Neuronal stem cell (in vitro differentiated cells): ENCODE measurements at regions not wholly inside any gene's neighbourhood (a gene's known extent, or its start where the extent isn't known, plus 50 kb on each side); places are given as distances from the start of the nearest gene placed in this dataset.

Source experiments
- DNase-seq: peaks from one replicate; pipeline ENCODE4 v3.0.0-alpha.2; 2013; ENCODE audit warnings: low spot score
- H2AFZ ChIP-seq: one replicate; pipeline ENCODE4 v1.6.1; 2013; ENCODE audit warnings: mild to moderate bottlenecking, low read length, inconsistent platforms
- H2AK5ac ChIP-seq: 2 replicates; pipeline ENCODE4 v1.6.1; 2013; ENCODE audit warnings: low read depth, mild to moderate bottlenecking, inconsistent platforms, low read length, moderate library complexity, mixed read lengths
- H2BK120ac ChIP-seq: 2 replicates; pipeline ENCODE4 v1.6.1; 2013; ENCODE audit warnings: low read depth, mild to moderate bottlenecking, inconsistent platforms, low read length, moderate library complexity, mixed read lengths
- H2BK12ac ChIP-seq: one replicate; pipeline ENCODE4 v1.6.1; 2013; ENCODE audit warnings: low read length, inconsistent platforms
- H2BK15ac ChIP-seq: 2 replicates; pipeline ENCODE4 v1.6.1; 2013; ENCODE audit warnings: mild to moderate bottlenecking, low read length, inconsistent platforms, mixed read lengths
- H2BK5ac ChIP-seq: one replicate; pipeline ENCODE4 v1.6.1; 2013; ENCODE audit warnings: inconsistent platforms, mild to moderate bottlenecking, low read length, moderate library complexity
- H3K14ac ChIP-seq: one replicate; pipeline ENCODE4 v1.6.1; 2013; ENCODE audit warnings: low read length, inconsistent platforms
- H3K18ac ChIP-seq: 2 replicates; pipeline ENCODE4 v1.6.1; 2013; ENCODE audit warnings: low read length, inconsistent platforms
- H3K23ac ChIP-seq: 2 replicates; pipeline ENCODE4 v1.6.1; 2013; ENCODE audit warnings: low read depth, mild to moderate bottlenecking, mixed read lengths, low read length, inconsistent platforms; ENCODE audit not compliant: poor library complexity
- H3K27ac ChIP-seq: replicated peaks from 3 replicates; pipeline ENCODE4 v1.5.1; 2013; ENCODE audit warnings: low read length, inconsistent platforms
- H3K27me3 ChIP-seq, 3 experiments: 2 replicates each; pipeline ENCODE4 v1.6.1; 2013; ENCODE audit warnings: low read length in 3 of 3, mild to moderate bottlenecking in 2 of 3, inconsistent platforms in 1 of 3, low read depth in 1 of 3, mixed read lengths in 1 of 3, moderate library complexity in 1 of 3; ENCODE audit not compliant: control insufficient read depth in 3 of 3, insufficient read depth in 3 of 3
- H3K36me3 ChIP-seq, 2 donors: replicated peaks in 1 of 2; 2 replicates each; pipeline ENCODE4 v1.6.1; 2013; ENCODE audit warnings: low read length in 2 of 2; ENCODE audit not compliant: control insufficient read depth in 2 of 2, insufficient read depth in 2 of 2
- H3K4ac ChIP-seq: 2 replicates; pipeline ENCODE4 v1.6.1; 2013; ENCODE audit warnings: inconsistent platforms, mild to moderate bottlenecking, low read length, moderate library complexity
- H3K4me1 ChIP-seq, 2 donors: 1 replicate in 1 of 2; 2 replicates in 1 of 2; pipeline ENCODE4 v1.6.1; 2013; ENCODE audit warnings: low read length in 2 of 2, low read depth in 1 of 2; ENCODE audit not compliant: control insufficient read depth in 2 of 2, insufficient read depth in 1 of 2
- H3K4me2 ChIP-seq: one replicate; pipeline ENCODE4 v1.6.1; 2013; ENCODE audit warnings: mild to moderate bottlenecking, low read length, inconsistent platforms; ENCODE audit not compliant: insufficient read depth, poor library complexity, severe bottlenecking
- H3K4me3 ChIP-seq, 2 donors: 2 replicates each; pipeline ENCODE4 v1.5.1; 2013; ENCODE audit warnings: low read length in 2 of 2, mild to moderate bottlenecking in 2 of 2, inconsistent platforms in 1 of 2, moderate library complexity in 1 of 2
- H3K79me1 ChIP-seq: one replicate; pipeline ENCODE4 v1.6.1; 2013; ENCODE audit warnings: low read depth, mild to moderate bottlenecking, inconsistent platforms, low read length, moderate library complexity
- H3K9ac ChIP-seq: one replicate; pipeline ENCODE4 v1.6.1; 2013; ENCODE audit warnings: mild to moderate bottlenecking, low read depth, low read length, inconsistent platforms; ENCODE audit not compliant: poor library complexity
- H3K9me3 ChIP-seq, 2 donors: replicated peaks in 1 of 2; 2 replicates each; pipeline versions ENCODE3 to v1.6.1; 2013; ENCODE audit warnings: low read length in 2 of 2, mild to moderate bottlenecking in 2 of 2, inconsistent platforms in 1 of 2, low read depth in 1 of 2, mixed read lengths in 1 of 2, moderate library complexity in 1 of 2; ENCODE audit not compliant: control insufficient read depth in 2 of 2, insufficient read depth in 1 of 2
- H4K8ac ChIP-seq: one replicate; pipeline ENCODE4 v1.6.1; 2013; ENCODE audit warnings: low read depth, mild to moderate bottlenecking, inconsistent platforms, low read length, moderate library complexity
- H4K91ac ChIP-seq: one replicate; pipeline ENCODE4 v1.6.1; 2013; ENCODE audit warnings: low read length, low read depth, mild to moderate bottlenecking, inconsistent platforms; ENCODE audit not compliant: poor library complexity
- WGBS, 2 donors: extraction: QIAGEN DNeasy Blood & Tissue Kit; methylation state at CpG; one replicate each; pipeline ENCODE4 v1.1.7; 2013; ENCODE audit warnings: missing lambda C conversion rate in 2 of 2, mixed read lengths in 1 of 2; ENCODE audit not compliant: insufficient read length in 2 of 2, insufficient replicate concordance in 1 of 2; ENCODE audit errors: extremely low coverage in 2 of 2; 5-methylcytosine and 5-hydroxymethylcytosine counted together

DNA sequence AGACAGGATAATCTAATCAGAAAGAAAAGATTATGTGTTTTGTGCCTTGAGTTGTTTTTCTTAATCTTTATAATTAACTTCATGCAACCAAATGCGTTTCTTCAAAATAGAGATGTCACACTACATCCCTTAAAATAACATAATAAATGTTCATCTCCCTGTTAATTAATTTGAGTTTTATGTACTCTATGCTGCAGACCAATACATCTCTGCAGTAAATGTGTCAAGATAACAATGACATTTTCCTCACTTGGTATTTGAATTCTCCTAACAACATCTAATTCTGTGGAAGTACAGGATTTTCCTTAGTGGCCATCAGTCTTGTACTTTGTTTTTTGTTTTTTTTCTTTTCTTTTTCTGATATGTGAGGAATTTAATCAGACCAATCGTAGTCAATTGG, 279.2 kb upstream of the TYRP1 start:
- Histone ChIP-seq H2BK15ac (no peak overlapping the region), H2BK5ac (no peak overlapping the region), H3K18ac (no peak overlapping the region), H4K8ac (no peak overlapping the region), H3K4ac (no peak overlapping the region), H2AFZ (no peak overlapping the region), H3K4me1 (peaks cover 0 to 2% of the 10 kb centered on the region in 2 donors), H3K14ac (no peak overlapping the region), H3K27ac (no peak overlapping the region), H3K9me3 (no peaks in the 10 kb centered on the region), H3K36me3 (no peaks in the 10 kb centered on the region), H3K79me1 (no peaks in the 10 kb centered on the region), H3K27me3 (no peaks in the 10 kb centered on the region), H4K91ac (no peak overlapping the region), H2BK12ac (no peak overlapping the region), H3K23ac (no peak overlapping the region), H2AK5ac (no peak overlapping the region), H3K9ac (no peak overlapping the region), H3K4me3 (no peak overlapping the region), H2BK120ac (no peak overlapping the region), H3K4me2 (no peak overlapping the region)
- no CpG with 5 or more reads among the region's 2 CpGs for WGBS, 2 donors
- no peak for DNase-seq

DNA sequence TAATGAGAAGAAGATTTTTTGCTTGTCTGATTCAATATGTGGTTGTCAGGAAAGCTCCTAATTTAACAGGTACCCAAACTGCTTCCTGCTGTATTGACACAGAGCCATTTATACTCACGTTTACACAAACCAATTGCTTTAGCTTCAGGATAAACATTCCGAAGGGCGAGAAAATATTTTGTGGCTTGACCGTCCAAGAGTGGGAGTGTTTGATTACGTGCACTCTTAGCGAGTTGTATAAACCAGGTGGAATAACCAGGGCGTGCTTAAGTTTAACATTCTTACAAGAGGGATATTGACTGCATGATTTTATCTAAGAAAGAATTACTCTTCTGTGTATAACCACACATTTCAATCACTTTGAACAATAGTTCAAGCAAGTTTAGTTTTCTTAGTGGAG, 278.7 kb upstream of the TYRP1 start:
- Histone ChIP-seq H2BK120ac (no peak overlapping the region), H2AFZ (no peak overlapping the region), H4K8ac (no peak overlapping the region), H2BK12ac (no peak overlapping the region), H3K18ac (no peak overlapping the region), H2BK15ac (no peak overlapping the region), H3K4me2 (no peak overlapping the region), H3K23ac (no peak overlapping the region), H3K79me1 (no peaks in the 10 kb centered on the region), H3K4me3 (no peak overlapping the region), H3K27ac (no peak overlapping the region), H3K4me1 (peaks cover 0 to 2% of the 10 kb centered on the region in 2 donors), H3K4ac (no peak overlapping the region), H3K14ac (no peak overlapping the region), H3K36me3 (no peaks in the 10 kb centered on the region), H3K27me3 (no peaks in the 10 kb centered on the region), H4K91ac (no peak overlapping the region), H3K9me3 (no peaks in the 10 kb centered on the region), H2BK5ac (no peak overlapping the region), H2AK5ac (no peak overlapping the region), H3K9ac (no peak overlapping the region)
- no CpG with 5 or more reads among the region's 7 CpGs for WGBS, 2 donors
- DNase-seq = no peak

DNA sequence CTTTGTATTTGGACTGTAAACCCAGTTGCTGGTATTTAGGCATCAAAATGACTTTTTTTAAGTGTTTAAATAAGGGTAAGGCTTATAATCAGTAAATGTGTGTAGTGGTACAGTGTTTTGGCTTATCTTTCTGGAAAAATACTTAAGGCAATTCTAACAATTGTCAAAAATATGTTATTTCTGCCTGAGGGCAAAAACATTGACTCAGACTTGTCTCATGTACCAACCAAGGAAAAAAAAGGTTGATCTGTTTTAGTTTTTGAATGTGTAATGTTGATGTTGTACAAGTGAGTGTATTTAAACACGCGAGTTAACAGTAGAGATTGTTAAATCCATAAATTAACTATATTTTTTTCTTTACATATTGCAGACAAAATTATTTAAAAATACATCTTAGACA, 277.8 kb upstream of the TYRP1 start:
- no peak overlapping the region for H2BK120ac ChIP-seq
- no peak overlapping the region for H3K9ac ChIP-seq
- no peaks in the 10 kb centered on the region for H3K27me3 ChIP-seq
- H2BK12ac ChIP-seq = no peak overlapping the region
- no peak overlapping the region for H2BK5ac ChIP-seq
- no peak overlapping the region for H2BK15ac ChIP-seq
- no peak for DNase-seq
- peaks cover 0 to 2% of the 10 kb centered on the region in 2 donors for H3K4me1 ChIP-seq
- no peak overlapping the region for H4K8ac ChIP-seq
- H2AK5ac ChIP-seq = no peak overlapping the region
- no CpG with 5 or more reads among the region's 2 CpGs for WGBS, 2 donors
- H3K18ac ChIP-seq = no peak overlapping the region
- no peak overlapping the region for H3K14ac ChIP-seq
- no peak overlapping the region for H4K91ac ChIP-seq
- H3K9me3 ChIP-seq = no peaks in the 10 kb centered on the region
- H3K27ac ChIP-seq = no peak overlapping the region
- no peak overlapping the region for H3K4me2 ChIP-seq
- H2AFZ ChIP-seq = no peak overlapping the region
- H3K4me3 ChIP-seq = no peak overlapping the region
- H3K79me1 ChIP-seq = no peaks in the 10 kb centered on the region
- H3K36me3 ChIP-seq = no peaks in the 10 kb centered on the region
- no peak overlapping the region for H3K23ac ChIP-seq
- H3K4ac ChIP-seq = no peak overlapping the region

DNA sequence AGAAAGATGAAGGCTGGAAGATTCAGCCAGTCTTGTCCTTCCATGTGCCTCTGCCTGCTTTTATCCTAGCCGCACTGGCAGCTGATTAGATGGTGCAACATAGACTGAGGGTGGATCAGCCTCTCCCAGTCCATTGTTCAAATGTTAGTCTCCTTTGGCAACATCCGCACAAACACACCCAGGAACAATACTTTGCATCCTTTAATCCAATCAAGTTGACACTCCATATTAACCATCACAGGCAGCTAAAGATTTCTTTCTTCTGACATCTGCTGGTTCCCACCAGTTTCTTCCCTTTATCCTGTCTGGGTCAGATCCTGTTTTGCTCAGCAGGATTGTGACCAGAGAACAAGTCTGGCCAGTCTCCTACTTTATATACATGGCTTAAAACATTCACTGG, 276.5 kb upstream of the TYRP1 start:
- no peak overlapping the region for H3K4me2 ChIP-seq
- H4K91ac ChIP-seq = no peak overlapping the region
- H3K18ac ChIP-seq = no peak overlapping the region
- peak overlapping the region; percentile 43 for H2AFZ ChIP-seq
- no peaks in the 10 kb centered on the region for H3K27me3 ChIP-seq
- no peak overlapping the region for H3K27ac ChIP-seq
- H2BK5ac ChIP-seq = no peak overlapping the region
- no peaks in the 10 kb centered on the region for H3K36me3 ChIP-seq
- DNase-seq = peak; percentile 27
- no peak overlapping the region for H3K4ac ChIP-seq
- no peak overlapping the region for H2BK120ac ChIP-seq
- no peak overlapping the region for H4K8ac ChIP-seq
- H3K4me1 ChIP-seq = peaks cover 0 to 2% of the 10 kb centered on the region in 2 donors
- no peak overlapping the region for H3K4me3 ChIP-seq
- no peak overlapping the region for H2AK5ac ChIP-seq
- H2BK12ac ChIP-seq = no peak overlapping the region
- no CpG with 5 or more reads among the region's 2 CpGs for WGBS, 2 donors
- H3K23ac ChIP-seq = no peak overlapping the region
- H3K79me1 ChIP-seq = no peaks in the 10 kb centered on the region
- H2BK15ac ChIP-seq = no peak overlapping the region
- H3K9ac ChIP-seq = no peak overlapping the region
- H3K14ac ChIP-seq = no peak overlapping the region
- no peaks in the 10 kb centered on the region for H3K9me3 ChIP-seq
